Iris pigment epithelial cell (primary cell): ENCODE measurements at regions not wholly inside any gene's neighbourhood (a gene's known extent, or its start where the extent isn't known, plus 50 kb on each side); places are given as distances from the start of the nearest gene placed in this dataset.

Experiments
- DNase-seq: peaks from one replicate; pipeline ENCODE4 v3.0.0-alpha.2; 2011; ENCODE audit warnings: low read depth

GRCh38 chr11:70627219-70627618 is 228.9 kb downstream of the CTTN start:
- no peak for DNase-seq

- DNase-seq, result no peak
These were observed 230.0 kb downstream of the CTTN start for GRCh38 chr11:70628176-70628854.

DNA sequence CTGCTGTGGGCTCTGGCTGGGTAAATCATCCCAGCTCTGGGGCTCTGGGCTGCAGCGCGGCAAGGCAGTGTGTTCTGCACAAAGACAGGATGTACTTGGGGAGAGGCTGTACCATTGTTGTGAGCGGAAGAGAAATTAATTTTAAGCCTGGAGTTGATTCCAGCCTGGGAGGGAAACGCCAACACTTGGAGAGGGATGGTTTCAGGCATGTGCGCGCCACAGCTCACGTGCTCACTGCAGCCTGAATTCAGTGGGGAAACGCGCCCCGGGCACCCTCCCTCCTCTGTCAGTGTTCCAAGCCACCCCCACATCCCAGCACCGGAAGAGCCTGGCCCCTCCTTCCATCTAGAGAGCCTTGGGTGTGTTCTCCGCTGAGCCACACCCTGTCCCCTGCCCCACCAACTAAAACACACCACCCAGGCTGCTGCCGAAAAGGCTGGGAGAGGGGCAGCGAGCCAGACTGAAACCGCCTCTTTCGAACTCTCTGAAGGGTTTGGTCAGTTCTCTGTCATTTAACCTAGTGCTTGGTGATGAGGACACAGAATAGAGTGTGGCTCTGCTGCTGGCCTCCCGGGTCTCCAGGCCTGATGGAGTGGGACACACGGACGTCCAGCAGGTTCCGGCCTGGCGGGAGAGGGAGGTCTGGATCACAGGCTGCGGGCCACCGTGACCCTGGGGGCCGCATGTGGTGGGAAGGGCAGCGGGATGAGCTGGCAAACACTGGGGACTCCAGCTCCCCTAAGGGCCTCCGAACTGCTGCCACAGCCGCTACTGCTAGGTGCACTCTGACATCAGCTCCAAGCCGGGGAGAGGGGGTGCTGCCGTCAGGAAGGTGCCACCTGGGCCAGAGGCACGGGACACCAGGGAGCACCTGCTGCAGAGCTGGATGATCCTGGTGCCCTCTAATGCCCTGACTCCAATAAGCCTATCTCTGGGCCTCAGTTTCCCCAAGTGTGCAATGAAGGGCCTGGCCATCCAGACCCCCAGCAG is 230.8 kb downstream of the CTTN start:
- DNase-seq, result no peak

GRCh38 chr11:70630068-70630467 is 231.7 kb downstream of the CTTN start:
- DNase-seq, result no peak

- no peak for DNase-seq
These were observed 232.7 kb downstream of the CTTN start for GRCh38 chr11:70630816-70631623.

GRCh38 chr11:70631624-70632047 is 233.3 kb downstream of the CTTN start:
- DNase-seq, result no peak

DNA sequence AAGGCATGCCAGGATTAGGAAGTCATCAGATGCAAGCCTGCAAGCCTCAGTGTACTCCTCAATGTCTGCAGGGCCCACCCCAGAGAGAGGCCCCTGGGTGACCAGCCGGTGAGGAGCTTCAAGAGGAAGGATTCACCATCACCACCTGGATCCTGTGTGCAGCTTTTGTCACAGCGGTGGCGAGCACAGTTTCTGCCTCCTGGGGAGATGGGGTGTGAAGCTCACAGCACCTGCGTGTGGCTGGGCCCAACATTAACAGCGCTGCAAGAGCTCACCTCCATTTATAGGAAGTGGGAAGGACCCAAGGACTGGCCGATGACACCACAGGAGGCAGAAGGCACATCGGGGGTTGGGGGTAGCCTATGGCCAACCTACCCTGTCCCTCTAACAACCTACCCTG is 235.3 kb downstream of the CTTN start:
- DNase-seq, result no peak

GRCh38 chr11:70636659-70637058 is 238.3 kb downstream of the CTTN start:
- no peak for DNase-seq

GRCh38 chr11:70637186-70637800 is 239.0 kb downstream of the CTTN start:
- no peak for DNase-seq

GRCh38 chr11:70637949-70638583 is 239.7 kb downstream of the CTTN start:
- no peak for DNase-seq

DNA sequence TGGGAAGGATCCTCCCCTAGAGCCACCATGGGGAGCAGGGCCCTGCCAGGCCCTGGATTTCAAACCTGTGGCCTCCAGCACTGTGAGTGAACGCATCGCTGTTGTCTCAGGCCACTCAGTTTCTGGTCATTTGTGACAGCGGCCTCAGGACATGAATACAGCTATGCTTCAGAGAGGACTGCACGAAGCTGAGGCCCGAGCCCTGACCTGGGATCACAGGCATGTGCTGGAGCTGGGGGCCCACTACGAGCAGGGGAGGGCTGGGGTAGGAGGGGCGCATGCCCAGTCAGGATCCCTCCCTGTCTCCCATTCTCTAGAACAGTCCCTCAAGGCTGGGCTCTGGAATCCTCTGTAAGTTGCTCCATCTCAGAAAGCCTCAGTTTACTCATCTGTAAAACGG is 242.1 kb downstream of the CTTN start:
- DNase-seq, result no peak

- DNase-seq, result no peak
These were observed 243.0 kb downstream of the CTTN start for GRCh38 chr11:70641369-70641768.

DNA sequence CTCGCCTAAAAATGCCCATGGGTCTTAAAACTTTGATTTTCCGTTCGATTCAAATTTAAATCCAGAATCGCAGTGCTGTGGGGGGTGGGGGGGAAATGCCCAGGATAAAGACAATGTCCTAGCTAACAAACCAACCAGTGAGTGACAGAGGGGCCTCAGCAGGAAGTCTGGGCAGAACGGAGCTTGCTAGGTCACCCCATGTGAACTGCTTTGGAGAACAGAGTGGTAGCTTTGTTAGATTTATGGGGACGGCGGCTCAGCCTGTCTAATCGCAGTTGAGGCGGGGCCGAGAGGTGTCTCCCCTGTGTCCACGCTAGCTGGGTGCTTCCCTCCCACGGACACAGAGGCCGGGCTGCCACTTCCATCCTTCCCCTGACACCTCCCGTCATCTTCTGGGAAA is 243.9 kb downstream of the CTTN start:
- no peak for DNase-seq

DNA sequence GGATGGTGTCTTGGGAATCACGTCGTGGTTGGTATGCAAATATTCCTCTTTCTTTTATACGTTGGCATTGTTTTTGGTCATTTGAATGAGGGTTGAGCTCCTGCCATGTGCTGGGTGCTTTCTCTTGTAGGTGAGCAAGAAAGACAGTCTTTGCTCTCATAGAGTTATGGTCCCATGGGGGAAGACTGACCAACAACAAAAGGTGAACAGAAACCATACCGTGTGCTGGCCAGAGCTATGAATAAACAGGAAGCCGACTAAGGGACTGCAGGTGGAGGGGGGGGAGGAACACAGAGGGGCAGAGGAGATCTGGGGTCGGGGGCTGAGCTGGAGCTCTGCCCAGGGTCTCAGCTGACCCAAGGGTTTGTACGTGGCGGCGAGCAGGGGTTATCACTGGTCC is 245.3 kb downstream of the CTTN start:
- DNase-seq, result no peak

DNA sequence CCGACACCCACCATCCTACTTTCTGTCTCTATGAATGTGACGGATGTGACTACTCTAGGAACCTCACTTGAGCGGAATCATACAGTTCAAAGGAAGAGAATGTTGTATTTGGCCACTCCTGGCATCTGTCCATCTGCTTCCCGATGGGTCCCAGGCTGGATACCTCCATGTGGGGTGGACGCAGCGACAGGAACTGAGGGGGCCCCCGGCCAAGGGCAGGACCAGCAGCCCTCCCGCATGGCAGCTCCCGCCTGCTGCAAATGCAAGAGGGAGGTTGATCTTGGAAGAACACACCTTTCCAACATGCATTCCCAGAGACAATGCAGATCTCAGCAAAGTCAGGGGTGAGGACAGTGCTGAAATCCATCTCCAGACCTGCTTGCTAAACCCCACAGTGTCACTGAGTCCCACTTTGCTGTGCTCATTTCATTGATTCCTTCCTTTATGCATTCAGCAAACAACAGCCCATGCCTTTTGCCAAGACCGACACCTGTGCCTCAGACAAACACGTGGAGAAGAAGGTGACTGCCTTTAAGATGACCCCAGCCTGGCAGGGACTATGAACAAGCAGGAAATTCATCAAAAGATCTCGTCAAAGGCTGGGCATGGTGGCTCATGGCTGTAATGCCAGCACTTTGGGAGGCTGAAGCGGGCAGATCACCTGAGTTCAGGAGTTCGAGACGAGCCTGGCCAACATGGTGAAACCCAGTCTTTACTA is 246.2 kb downstream of the CTTN start:
- DNase-seq, result no peak

DNA sequence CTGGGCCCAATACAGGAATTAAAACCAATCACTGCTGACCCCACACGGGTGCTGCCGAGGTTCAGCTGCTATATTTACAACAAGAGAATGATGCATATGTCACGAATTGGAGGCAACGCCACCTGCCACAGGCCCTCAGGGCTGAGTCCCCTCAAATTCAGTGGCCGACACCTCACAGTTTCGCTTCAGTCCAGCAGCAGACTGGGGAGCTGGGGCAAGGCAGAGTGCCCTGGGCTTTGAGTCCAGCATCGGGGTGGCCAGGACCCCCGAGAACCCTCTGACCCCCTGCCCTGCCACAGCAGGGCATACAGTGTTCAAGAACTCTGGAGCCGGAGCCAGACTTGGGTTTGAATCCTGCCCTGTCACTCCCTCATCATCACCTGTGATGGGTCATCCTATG is 247.2 kb downstream of the CTTN start:
- no peak for DNase-seq

- no peak for DNase-seq
These were observed 248.1 kb downstream of the CTTN start for GRCh38 chr11:70646272-70647049.

DNA sequence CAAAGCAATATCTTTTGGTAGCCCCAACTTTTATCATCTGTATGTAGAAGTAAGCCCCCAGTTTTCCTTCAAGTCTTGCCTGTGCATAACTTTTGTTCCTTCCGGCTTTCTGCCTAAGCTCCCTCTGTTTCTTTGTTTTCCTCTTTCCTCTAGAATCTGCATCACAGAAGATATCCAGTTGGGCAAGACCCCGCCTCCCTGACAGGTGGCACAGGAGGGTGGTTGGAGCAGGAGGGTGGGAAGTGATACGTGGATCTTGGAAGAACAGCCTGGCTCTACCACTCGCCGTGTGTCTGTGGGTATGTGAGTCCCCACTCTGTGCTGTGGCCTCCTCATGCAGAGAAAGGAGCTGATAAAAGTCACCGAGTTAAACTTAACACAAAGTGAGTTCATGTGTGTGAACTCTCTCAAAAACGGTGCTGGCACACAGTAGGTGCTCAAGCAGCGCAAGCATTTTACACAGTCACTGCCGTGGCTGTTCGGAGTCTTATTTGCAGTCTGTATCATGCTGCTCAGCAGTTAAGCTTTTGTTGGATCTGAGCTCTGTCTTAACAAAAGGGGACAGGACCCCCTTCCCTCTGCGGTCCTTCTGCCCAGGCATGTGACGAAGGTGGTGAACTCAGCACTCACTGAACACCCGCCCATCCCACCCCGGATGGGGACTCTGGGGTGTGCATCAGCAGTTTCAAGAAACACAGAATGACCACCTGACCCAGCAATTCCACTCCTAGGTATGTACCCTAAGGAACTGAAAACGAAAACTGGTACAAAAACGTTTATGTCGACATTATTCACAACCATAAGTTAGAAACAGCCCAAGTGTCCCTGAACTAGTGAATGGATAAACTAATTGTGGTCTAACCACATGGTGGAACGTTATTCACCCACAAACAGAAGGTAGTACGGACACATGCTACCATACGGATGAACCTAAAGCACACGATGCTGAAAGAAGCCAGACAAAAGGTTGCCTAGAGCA is 249.1 kb downstream of the CTTN start:
- DNase-seq, result no peak
